Astrocyte (in vitro differentiated cells and primary cell): ENCODE measurements at regions not wholly inside any gene's neighbourhood (a gene's known extent, or its start where the extent isn't known, plus 50 kb on each side); places are given as distances from the start of the nearest gene placed in this dataset.
A peak's percentile ranks its signal among the peaks of the same experiment; 100 is the strongest.

Source experiments
- DNase-seq: peaks from one replicate; pipeline ENCODE4 v3.0.0-alpha.2; 2010; ENCODE audit warnings: low read depth
- FAIRE-seq: peaks from 2 replicates; lab custom pipeline; 2011; peaks lifted over from hg19 to GRCh38; lab: Jason Lieb, UNC
- H2AFZ ChIP-seq: 2 replicates; pipeline ENCODE4 v1.6.0; 2012; ENCODE audit warnings: low read depth, low read length, inconsistent platforms
- H3K27ac ChIP-seq: 2 replicates; pipeline ENCODE4 v1.5.1; 2011; ENCODE audit warnings: low read depth, low read length, inconsistent platforms
- H3K27me3 ChIP-seq: 2 replicates; pipeline ENCODE4 v1.6.0; 2011; ENCODE audit warnings: low read length, inconsistent platforms; ENCODE audit not compliant: insufficient read depth
- H3K36me3 ChIP-seq: 2 replicates; pipeline ENCODE4 v1.5.1; 2011; ENCODE audit warnings: low read length, inconsistent platforms; ENCODE audit not compliant: insufficient read depth
- H3K4me1 ChIP-seq: 2 replicates; pipeline ENCODE4 v1.5.1; 2011; ENCODE audit warnings: low read length, inconsistent platforms; ENCODE audit not compliant: insufficient read depth
- H3K4me2 ChIP-seq: 2 replicates; pipeline ENCODE4 v1.6.0; 2012; ENCODE audit warnings: low read length, inconsistent platforms
- H3K4me3 ChIP-seq: 2 replicates; pipeline ENCODE4 v1.5.1; 2011; ENCODE audit warnings: low read depth, mild to moderate bottlenecking, low read length, inconsistent platforms; ENCODE audit not compliant: insufficient read depth
- H3K79me2 ChIP-seq: 2 replicates; pipeline ENCODE4 v1.6.0; 2012; ENCODE audit warnings: mild to moderate bottlenecking, low read length, inconsistent platforms; ENCODE audit not compliant: insufficient read depth
- H3K9ac ChIP-seq: 2 replicates; pipeline ENCODE4 v1.6.0; 2012; ENCODE audit warnings: mild to moderate bottlenecking, low read length, inconsistent platforms
- H3K9me3 ChIP-seq: 2 replicates; pipeline ENCODE4 v1.5.1; 2012; ENCODE audit warnings: low read depth, mild to moderate bottlenecking, low read length, inconsistent platforms; ENCODE audit not compliant: insufficient read depth
- H4K20me1 ChIP-seq: 2 replicates; pipeline ENCODE4 v1.6.0; 2012; ENCODE audit warnings: low read length, inconsistent platforms; ENCODE audit not compliant: insufficient read depth
- H3K27ac Mint-ChIP-seq: one replicate; pipeline ENCODE4 v1.8.0; 2021; ENCODE audit warnings: mild to moderate bottlenecking, mixed read lengths; ENCODE audit not compliant: unreplicated experiment
- H3K27me3 Mint-ChIP-seq: one replicate; pipeline ENCODE4 v1.8.0; 2021; ENCODE audit warnings: low read depth, mixed read lengths; ENCODE audit not compliant: unreplicated experiment
- H3K36me3 Mint-ChIP-seq: one replicate; pipeline ENCODE4 v1.8.0; 2021; ENCODE audit warnings: low read depth, mixed read lengths; ENCODE audit not compliant: unreplicated experiment
- H3K4me1 Mint-ChIP-seq: one replicate; pipeline ENCODE4 v1.8.0; 2021; ENCODE audit warnings: low read depth, mixed read lengths; ENCODE audit not compliant: unreplicated experiment
- H3K4me3 Mint-ChIP-seq: one replicate; pipeline ENCODE4 v1.8.0; 2021; ENCODE audit warnings: mild to moderate bottlenecking, moderate library complexity, mixed read lengths; ENCODE audit not compliant: unreplicated experiment
- H3K9me3 Mint-ChIP-seq: one replicate; pipeline ENCODE4 v1.8.0; 2021; ENCODE audit warnings: mild to moderate bottlenecking, mixed read lengths; ENCODE audit not compliant: unreplicated experiment
- EZH2 ChIP-seq: IDR thresholded peaks from 2 replicates; pipeline ENCODE4 v1.6.1; 2012; ENCODE audit warnings: mild to moderate bottlenecking, low read length, inconsistent platforms; ENCODE audit not compliant: insufficient read depth
- TF ChIP-seq, protein P1 (sequence below): IDR thresholded peaks from 2 replicates; pipeline ENCODE4 v1.5.1; 2011; ENCODE audit warnings: low read depth, mild to moderate bottlenecking, inconsistent platforms, low read length, moderate library complexity; ENCODE audit not compliant: insufficient read depth

DNA sequence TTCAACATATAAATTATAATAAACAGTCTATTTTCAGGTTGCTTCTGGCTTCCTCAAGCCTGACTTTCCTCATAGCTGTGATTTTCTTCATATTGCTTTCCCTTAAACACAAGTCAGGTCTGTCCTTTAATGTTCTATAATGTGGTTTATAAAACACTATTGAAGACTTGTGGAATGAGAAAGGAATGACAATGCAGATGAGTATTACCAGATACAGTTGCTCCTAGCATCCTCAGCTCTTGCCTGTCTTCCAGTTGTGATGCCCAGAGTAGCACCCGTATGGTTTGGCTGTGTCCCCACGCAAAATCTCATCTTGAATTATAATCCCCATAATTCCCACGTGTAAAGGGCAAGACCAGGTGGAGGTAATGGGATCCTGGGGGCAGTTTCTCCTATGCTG lies 265.7 kb upstream of the BOD1L1 start:
- DNase-seq (no peak), FAIRE-seq (peak; percentile 49)
- Mint-ChIP-seq H3K36me3 (no peaks in the 10 kb centered on the region), H3K4me1 (peaks cover 41% of the 10 kb centered on the region), H3K4me3 (no peak overlapping the region), H3K27ac (peak overlapping the region; percentile 98), H3K27me3 (no peaks in the 10 kb centered on the region), H3K9me3 (peaks cover 5% of the 10 kb centered on the region)
- H3K27me3 ChIP-seq: no peaks in the 10 kb centered on the region
- H3K36me3 ChIP-seq: no peaks in the 10 kb centered on the region
- H3K4me3 ChIP-seq: peak overlapping the region; percentile 30
- H2AFZ ChIP-seq: no peak overlapping the region
- H3K79me2 ChIP-seq: no peaks in the 10 kb centered on the region
- H4K20me1 ChIP-seq: no peaks in the 10 kb centered on the region
- H3K27ac ChIP-seq: peak overlapping the region; percentile 98
- H3K4me2 ChIP-seq: peak overlapping the region; percentile 81
- TF ChIP-seq EZH2: no peak
- TF ChIP-seq, protein P1, sequence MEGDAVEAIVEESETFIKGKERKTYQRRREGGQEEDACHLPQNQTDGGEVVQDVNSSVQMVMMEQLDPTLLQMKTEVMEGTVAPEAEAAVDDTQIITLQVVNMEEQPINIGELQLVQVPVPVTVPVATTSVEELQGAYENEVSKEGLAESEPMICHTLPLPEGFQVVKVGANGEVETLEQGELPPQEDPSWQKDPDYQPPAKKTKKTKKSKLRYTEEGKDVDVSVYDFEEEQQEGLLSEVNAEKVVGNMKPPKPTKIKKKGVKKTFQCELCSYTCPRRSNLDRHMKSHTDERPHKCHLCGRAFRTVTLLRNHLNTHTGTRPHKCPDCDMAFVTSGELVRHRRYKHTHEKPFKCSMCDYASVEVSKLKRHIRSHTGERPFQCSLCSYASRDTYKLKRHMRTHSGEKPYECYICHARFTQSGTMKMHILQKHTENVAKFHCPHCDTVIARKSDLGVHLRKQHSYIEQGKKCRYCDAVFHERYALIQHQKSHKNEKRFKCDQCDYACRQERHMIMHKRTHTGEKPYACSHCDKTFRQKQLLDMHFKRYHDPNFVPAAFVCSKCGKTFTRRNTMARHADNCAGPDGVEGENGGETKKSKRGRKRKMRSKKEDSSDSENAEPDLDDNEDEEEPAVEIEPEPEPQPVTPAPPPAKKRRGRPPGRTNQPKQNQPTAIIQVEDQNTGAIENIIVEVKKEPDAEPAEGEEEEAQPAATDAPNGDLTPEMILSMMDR: no peak
- no peaks in the 10 kb centered on the region for H3K9me3 ChIP-seq
- H3K4me1 ChIP-seq: peaks cover 29% of the 10 kb centered on the region
- peak overlapping the region; percentile 87 for H3K9ac ChIP-seq

- Mint-ChIP-seq H3K4me1 (peaks cover 37% of the 10 kb centered on the region), H3K27me3 (no peaks in the 10 kb centered on the region), H3K36me3 (no peaks in the 10 kb centered on the region), H3K9me3 (peaks cover 5% of the 10 kb centered on the region), H3K4me3 (no peak overlapping the region), H3K27ac (peak overlapping the region; percentile 98)
- Histone ChIP-seq H3K27me3 (no peaks in the 10 kb centered on the region), H3K36me3 (no peaks in the 10 kb centered on the region), H3K4me3 (no peak overlapping the region), H3K27ac (peak overlapping the region; percentile 98), H3K9me3 (no peaks in the 10 kb centered on the region), H4K20me1 (no peaks in the 10 kb centered on the region), H3K4me1 (peaks cover 23% of the 10 kb centered on the region), H3K9ac (no peak overlapping the region), H3K4me2 (no peak overlapping the region), H3K79me2 (no peaks in the 10 kb centered on the region), H2AFZ (peak overlapping the region; percentile 2)
- no peak for DNase-seq
- FAIRE-seq: no peak
- TF ChIP-seq, protein P1: no peak
- no peak for TF ChIP-seq EZH2
Observed at GRCh38 chr4:13893987-13894386, 266.5 kb upstream of the BOD1L1 start.

DNA sequence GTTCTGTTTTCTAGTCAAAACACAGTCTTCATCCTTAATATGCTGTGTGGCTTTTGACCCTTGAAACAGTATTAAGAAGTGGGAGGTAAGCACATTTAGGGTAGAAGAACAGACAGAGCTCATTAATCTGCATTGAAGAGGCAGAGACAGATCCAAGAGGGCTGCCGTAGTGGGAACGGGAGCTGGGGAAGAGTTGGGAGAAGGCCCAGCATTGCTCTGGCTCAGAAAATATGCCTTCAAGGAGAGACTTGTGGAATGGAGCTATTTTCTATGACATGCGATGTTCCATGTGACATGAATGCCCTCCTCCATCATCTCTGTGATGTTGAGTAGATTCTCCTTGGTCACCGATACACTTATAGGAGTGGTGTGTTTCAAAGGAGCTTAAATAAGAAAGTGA lies 273.3 kb upstream of the BOD1L1 start:
- no peak overlapping the region for H3K4me2 ChIP-seq
- no peak overlapping the region for H3K4me3 ChIP-seq
- TF ChIP-seq, protein P1: no peak
- TF ChIP-seq EZH2: no peak
- Mint-ChIP-seq H3K27ac (no peak overlapping the region), H3K4me1 (peaks cover 18% of the 10 kb centered on the region), H3K9me3 (no peaks in the 10 kb centered on the region), H3K4me3 (no peak overlapping the region), H3K27me3 (peaks cover 3% of the 10 kb centered on the region), H3K36me3 (no peaks in the 10 kb centered on the region)
- no peak overlapping the region for H2AFZ ChIP-seq
- H3K9me3 ChIP-seq: no peaks in the 10 kb centered on the region
- no peaks in the 10 kb centered on the region for H4K20me1 ChIP-seq
- FAIRE-seq: no peak
- no peak overlapping the region for H3K9ac ChIP-seq
- H3K36me3 ChIP-seq: no peaks in the 10 kb centered on the region
- H3K27ac ChIP-seq: no peak overlapping the region
- peaks cover 4% of the 10 kb centered on the region for H3K4me1 ChIP-seq
- no peaks in the 10 kb centered on the region for H3K79me2 ChIP-seq
- no peaks in the 10 kb centered on the region for H3K27me3 ChIP-seq
- no peak for DNase-seq
